GM12865 (cell line): ENCODE measurements at regions not wholly inside any gene's neighbourhood (a gene's known extent, or its start where the extent isn't known, plus 50 kb on each side); places are given as distances from the start of the nearest gene placed in this dataset.
A peak's percentile ranks its signal among the peaks of the same experiment; 100 is the strongest.

Experiments used
- DNase-seq: peaks from one replicate; pipeline ENCODE4 v3.0.0; 2010; ENCODE audit warnings: low read depth
- H3K4me3 ChIP-seq: 2 replicates; pipeline ENCODE4 v1.5.1; 2011; ENCODE audit warnings: mild to moderate bottlenecking, low read depth, low read length, control low read depth
- CTCF ChIP-seq: IDR thresholded peaks from 2 replicates; pipeline ENCODE4 v1.5.1; 2011; ENCODE audit warnings: low read length, control low read depth, low read depth, inconsistent platforms; ENCODE audit not compliant: insufficient read depth; ENCODE audit errors: missing control alignments

GRCh38 chr3:127350172-127351050, 62.6 kb upstream of the PRR20G start:
- DNase-seq: no peak
- no peak overlapping the region for H3K4me3 ChIP-seq
- TF ChIP-seq CTCF: no peak

GRCh38 chr3:127349501-127350171, 61.8 kb upstream of the PRR20G start:
- DNase-seq: no peak
- TF ChIP-seq CTCF: no peak
- no peak overlapping the region for H3K4me3 ChIP-seq

- H3K4me3 ChIP-seq: no peak overlapping the region
- TF ChIP-seq CTCF: peak; percentile 17
- DNase-seq: no peak
Observed at GRCh38 chr3:127342735-127343134, 54.9 kb upstream of the PRR20G start.

GRCh38 chr3:127339928-127340861, 52.3 kb upstream of the PRR20G start:
- TF ChIP-seq CTCF: no peak
- H3K4me3 ChIP-seq: no peak overlapping the region
- peak; percentile 43 for DNase-seq

GRCh38 chr3:127339016-127339415, 51.2 kb upstream of the PRR20G start:
- TF ChIP-seq CTCF: no peak
- H3K4me3 ChIP-seq: no peak overlapping the region
- no peak for DNase-seq

GRCh38 chr3:127337911-127338531, 50.2 kb upstream of the PRR20G start:
- DNase-seq: no peak
- H3K4me3 ChIP-seq: no peak overlapping the region
- no peak for TF ChIP-seq CTCF
